ENCODE measurements at regions not wholly inside any gene's neighbourhood (a gene's known extent, or its start where the extent isn't known, plus 50 kb on each side); places are given as distances from the start of the nearest gene placed in this dataset.

GRCh38 chr10:8194050-8194449 is 139.6 kb downstream of the GATA3 start:
- peaks cover 12% of the 10 kb centered on the region for H3K4me1 Mint-ChIP-seq (ENCODE audit: low read depth, unreplicated experiment)
- H3K9me3 Mint-ChIP-seq (ENCODE audit: unreplicated experiment) = peaks cover 2% of the 10 kb centered on the region
- Histone ChIP-seq H3K9ac (ENCODE audit: low read length) (no peak overlapping the region), H3K27me3 (ENCODE audit: insufficient read depth, low read length) (no peaks in the 10 kb centered on the region), H3K27ac (ENCODE audit: low read depth, low read length) (no peak overlapping the region), H3K36me3 (ENCODE audit: insufficient read depth, low read length) (no peaks in the 10 kb centered on the region), H2AFZ (ENCODE audit: low read depth, low read length) (no peak overlapping the region), H3K4me2 (ENCODE audit: low read length) (no peak overlapping the region), H3K4me1 (ENCODE audit: insufficient read depth, low read length) (no peaks in the 10 kb centered on the region), H3K4me3 (ENCODE audit: insufficient read depth, low read depth, low read length) (no peak overlapping the region), H4K20me1 (ENCODE audit: insufficient read depth, low read length) (no peaks in the 10 kb centered on the region), H3K79me2 (ENCODE audit: insufficient read depth, low read length) (no peaks in the 10 kb centered on the region), H3K9me3 (ENCODE audit: insufficient read depth, low read depth, low read length) (no peaks in the 10 kb centered on the region)
- TF ChIP-seq EZH2 (IDR thresholded peaks at IDR 0.05; ENCODE audit: insufficient read depth, low read length) = no peak
- TF ChIP-seq, protein P1, sequence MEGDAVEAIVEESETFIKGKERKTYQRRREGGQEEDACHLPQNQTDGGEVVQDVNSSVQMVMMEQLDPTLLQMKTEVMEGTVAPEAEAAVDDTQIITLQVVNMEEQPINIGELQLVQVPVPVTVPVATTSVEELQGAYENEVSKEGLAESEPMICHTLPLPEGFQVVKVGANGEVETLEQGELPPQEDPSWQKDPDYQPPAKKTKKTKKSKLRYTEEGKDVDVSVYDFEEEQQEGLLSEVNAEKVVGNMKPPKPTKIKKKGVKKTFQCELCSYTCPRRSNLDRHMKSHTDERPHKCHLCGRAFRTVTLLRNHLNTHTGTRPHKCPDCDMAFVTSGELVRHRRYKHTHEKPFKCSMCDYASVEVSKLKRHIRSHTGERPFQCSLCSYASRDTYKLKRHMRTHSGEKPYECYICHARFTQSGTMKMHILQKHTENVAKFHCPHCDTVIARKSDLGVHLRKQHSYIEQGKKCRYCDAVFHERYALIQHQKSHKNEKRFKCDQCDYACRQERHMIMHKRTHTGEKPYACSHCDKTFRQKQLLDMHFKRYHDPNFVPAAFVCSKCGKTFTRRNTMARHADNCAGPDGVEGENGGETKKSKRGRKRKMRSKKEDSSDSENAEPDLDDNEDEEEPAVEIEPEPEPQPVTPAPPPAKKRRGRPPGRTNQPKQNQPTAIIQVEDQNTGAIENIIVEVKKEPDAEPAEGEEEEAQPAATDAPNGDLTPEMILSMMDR (IDR thresholded peaks at IDR 0.05; ENCODE audit: insufficient read depth, low read depth, low read length) = no peak
- FAIRE-seq (no peak), DNase-seq (ENCODE audit: low read depth) (no peak)
- H3K27ac Mint-ChIP-seq (ENCODE audit: unreplicated experiment) = peak overlapping the region; percentile 84
- no peak overlapping the region for H3K4me3 Mint-ChIP-seq (ENCODE audit: unreplicated experiment)
- H3K36me3 Mint-ChIP-seq (ENCODE audit: low read depth, unreplicated experiment) = no peaks in the 10 kb centered on the region
- peaks cover 8% of the 10 kb centered on the region for H3K27me3 Mint-ChIP-seq (ENCODE audit: low read depth, unreplicated experiment)

GRCh38 chr10:8206882-8207281 is 152.4 kb downstream of the GATA3 start:
- Histone ChIP-seq H3K4me2 (ENCODE audit: low read length) (no peak overlapping the region), H3K79me2 (ENCODE audit: insufficient read depth, low read length) (no peaks in the 10 kb centered on the region), H3K4me3 (ENCODE audit: insufficient read depth, low read depth, low read length) (no peak overlapping the region), H3K36me3 (ENCODE audit: insufficient read depth, low read length) (no peaks in the 10 kb centered on the region), H3K9ac (ENCODE audit: low read length) (no peak overlapping the region), H3K27me3 (ENCODE audit: insufficient read depth, low read length) (no peaks in the 10 kb centered on the region), H3K9me3 (ENCODE audit: insufficient read depth, low read depth, low read length) (no peaks in the 10 kb centered on the region), H4K20me1 (ENCODE audit: insufficient read depth, low read length) (no peaks in the 10 kb centered on the region), H2AFZ (ENCODE audit: low read depth, low read length) (no peak overlapping the region), H3K27ac (ENCODE audit: low read depth, low read length) (no peak overlapping the region), H3K4me1 (ENCODE audit: insufficient read depth, low read length) (no peaks in the 10 kb centered on the region)
- no peak for TF ChIP-seq EZH2 (IDR thresholded peaks at IDR 0.05; ENCODE audit: insufficient read depth, low read length)
- TF ChIP-seq, protein P1 (IDR thresholded peaks at IDR 0.05; ENCODE audit: insufficient read depth, low read depth, low read length) = no peak
- H3K9me3 Mint-ChIP-seq (ENCODE audit: unreplicated experiment) = no peaks in the 10 kb centered on the region
- H3K36me3 Mint-ChIP-seq (ENCODE audit: low read depth, unreplicated experiment) = no peaks in the 10 kb centered on the region
- H3K27ac Mint-ChIP-seq (ENCODE audit: unreplicated experiment) = no peak overlapping the region
- no peak for DNase-seq (ENCODE audit: low read depth)
- peaks cover 8% of the 10 kb centered on the region for H3K27me3 Mint-ChIP-seq (ENCODE audit: low read depth, unreplicated experiment)
- FAIRE-seq = no peak
- no peak overlapping the region for H3K4me3 Mint-ChIP-seq (ENCODE audit: unreplicated experiment)
- H3K4me1 Mint-ChIP-seq (ENCODE audit: low read depth, unreplicated experiment) = no peaks in the 10 kb centered on the region

GRCh38 chr10:8211631-8212030 is 157.1 kb downstream of the GATA3 start:
- H3K9me3 ChIP-seq (ENCODE audit: insufficient read depth, low read depth, low read length) = no peaks in the 10 kb centered on the region
- Mint-ChIP-seq H3K9me3 (ENCODE audit: unreplicated experiment) (no peaks in the 10 kb centered on the region), H3K27ac (ENCODE audit: unreplicated experiment) (no peak overlapping the region), H3K27me3 (ENCODE audit: low read depth, unreplicated experiment) (peaks cover 10% of the 10 kb centered on the region), H3K4me3 (ENCODE audit: unreplicated experiment) (no peak overlapping the region), H3K36me3 (ENCODE audit: low read depth, unreplicated experiment) (no peaks in the 10 kb centered on the region), H3K4me1 (ENCODE audit: low read depth, unreplicated experiment) (no peaks in the 10 kb centered on the region)
- TF ChIP-seq, protein P1 (IDR thresholded peaks at IDR 0.05; ENCODE audit: insufficient read depth, low read depth, low read length) = no peak
- TF ChIP-seq EZH2 (IDR thresholded peaks at IDR 0.05; ENCODE audit: insufficient read depth, low read length) = no peak
- H3K27me3 ChIP-seq (ENCODE audit: insufficient read depth, low read length) = no peaks in the 10 kb centered on the region
- no peaks in the 10 kb centered on the region for H3K79me2 ChIP-seq (ENCODE audit: insufficient read depth, low read length)
- no peak overlapping the region for H3K9ac ChIP-seq (ENCODE audit: low read length)
- DNase-seq (ENCODE audit: low read depth) = no peak
- FAIRE-seq = no peak
- no peak overlapping the region for H3K4me2 ChIP-seq (ENCODE audit: low read length)
- H3K4me3 ChIP-seq (ENCODE audit: insufficient read depth, low read depth, low read length) = no peak overlapping the region
- H2AFZ ChIP-seq (ENCODE audit: low read depth, low read length) = no peak overlapping the region
- H3K27ac ChIP-seq (ENCODE audit: low read depth, low read length) = no peak overlapping the region
- H4K20me1 ChIP-seq (ENCODE audit: insufficient read depth, low read length) = no peaks in the 10 kb centered on the region
- no peaks in the 10 kb centered on the region for H3K4me1 ChIP-seq (ENCODE audit: insufficient read depth, low read length)
- H3K36me3 ChIP-seq (ENCODE audit: insufficient read depth, low read length) = no peaks in the 10 kb centered on the region
